HEK293 (cell line): ENCODE measurements at regions not wholly inside any gene's neighbourhood (a gene's known extent, or its start where the extent isn't known, plus 50 kb on each side); places are given as distances from the start of the nearest gene placed in this dataset.

ENCODE experiments used
- CTCF ChIA-PET: fragments of 350-600 bp; formaldehyde crosslinking; extraction: SDS; loops from one replicate; lab custom pipeline; 2021; ENCODE audit warnings: antibody characterized with exemption; lab: Yijun Ruan, JAX
- POLR2A ChIA-PET: fragments of 300-600 bp; formaldehyde crosslinking; extraction: SDS; loops from one replicate; lab custom pipeline; 2020; ENCODE audit warnings: antibody characterized with exemption, inconsistent platforms; lab: Yijun Ruan, JAX
- H3K27ac ChIP-seq: fragments of 200-500 bp; sonication (Bioruptor generic); 2 replicates; pipeline ENCODE4 v1.5.1; 2014; ENCODE audit warnings: low read depth, low read length, control low read depth, inconsistent platforms; ENCODE audit errors: extremely low read depth
- H3K36me3 ChIP-seq, 2 experiments: fragments of 200-500 bp in 1 of 2; sonication (Bioruptor generic) in 1 of 2; 1 replicate in 1 of 2; 2 replicates in 1 of 2; pipeline ENCODE4 v1.5.1; 2014 to 2017; ENCODE audit warnings: inconsistent platforms in 2 of 2, low read length in 2 of 2; ENCODE audit not compliant: control insufficient read depth in 2 of 2, insufficient read depth in 1 of 2
- H3K4me1 ChIP-seq: fragments of 200-500 bp; sonication (Bioruptor generic); 2 replicates; pipeline ENCODE4 v1.5.1; 2014; ENCODE audit warnings: mild to moderate bottlenecking, low read length, inconsistent platforms; ENCODE audit not compliant: control insufficient read depth, insufficient read depth
- H3K4me3 ChIP-seq: 2 replicates; pipeline ENCODE4 v1.5.1; 2011; ENCODE audit warnings: low read depth, mild to moderate bottlenecking, control low read depth, low read length, moderate library complexity
- H3K9me3 ChIP-seq: fragments of 200-500 bp; sonication (Bioruptor generic); 2 replicates; pipeline ENCODE4 v1.5.1; 2014; ENCODE audit warnings: low read depth, low read length, inconsistent platforms; ENCODE audit not compliant: control insufficient read depth, insufficient read depth
- IKZF3 ChIP-seq: fragments of 450-650 bp; IDR thresholded peaks from 2 replicates; pipeline ENCODE4 v1.5.0; 2018; ENCODE audit warnings: missing biosample characterization, mild to moderate bottlenecking, missing genetic modification characterization, moderate library complexity
- KLF10 ChIP-seq: fragments of 450-650 bp; IDR thresholded peaks from 2 replicates; pipeline ENCODE4 v1.5.1; 2018; ENCODE audit warnings: missing biosample characterization, mild to moderate bottlenecking, missing genetic modification characterization
- ZBTB48 ChIP-seq: fragments of 450-650 bp; formaldehyde crosslinking; IDR thresholded peaks from 2 replicates; pipeline ENCODE4 v1.5.1; 2016; ENCODE audit warnings: missing biosample characterization, missing genetic modification characterization
- ZEB2 ChIP-seq: fragments of 450-650 bp; formaldehyde crosslinking; IDR thresholded peaks from 2 replicates; pipeline ENCODE4 v1.5.1; 2016; ENCODE audit warnings: missing biosample characterization, missing genetic modification characterization
- ZNF121 ChIP-seq: fragments of 450-650 bp; formaldehyde crosslinking; IDR thresholded peaks from 2 replicates; pipeline ENCODE4 v1.5.1; 2016; ENCODE audit warnings: missing biosample characterization, missing genetic modification characterization
- ZNF133 ChIP-seq: fragments of 450-650 bp; formaldehyde crosslinking; IDR thresholded peaks from 2 replicates; pipeline ENCODE4 v1.5.1; 2016; ENCODE audit warnings: missing biosample characterization, missing genetic modification characterization
- ZNF211 ChIP-seq: fragments of 450-650 bp; formaldehyde crosslinking; IDR thresholded peaks from 2 replicates; pipeline ENCODE4 v1.5.1; 2016; ENCODE audit warnings: low read depth, missing biosample characterization, missing genetic modification characterization
- ZNF350 ChIP-seq: fragments of 450-650 bp; formaldehyde crosslinking; IDR thresholded peaks from 2 replicates; pipeline ENCODE4 v1.5.0; 2017; ENCODE audit warnings: missing biosample characterization, mild to moderate bottlenecking, missing genetic modification characterization
- ZNF366 ChIP-seq: fragments of 450-650 bp; formaldehyde crosslinking; conservative IDR thresholded peaks from 2 replicates; pipeline ENCODE4 v1.5.1; 2016; ENCODE audit warnings: missing biosample characterization, missing genetic modification characterization
- ZNF501 ChIP-seq: fragments of 450-650 bp; formaldehyde crosslinking; IDR thresholded peaks from 2 replicates; pipeline ENCODE4 v1.5.1; 2016; ENCODE audit warnings: missing biosample characterization, missing genetic modification characterization
- ZNF530 ChIP-seq: fragments of 450-650 bp; formaldehyde crosslinking; IDR thresholded peaks from 2 replicates; pipeline ENCODE4 v1.5.1; 2016; ENCODE audit warnings: low read depth, missing biosample characterization, missing genetic modification characterization
- ZNF555 ChIP-seq: fragments of 450-650 bp; formaldehyde crosslinking; conservative IDR thresholded peaks from 2 replicates; pipeline ENCODE4 v1.5.1; 2017; ENCODE audit warnings: missing biosample characterization, mild to moderate bottlenecking, missing genetic modification characterization, inconsistent platforms
- ZNF692 ChIP-seq: fragments of 450-650 bp; formaldehyde crosslinking; IDR thresholded peaks from 2 replicates; pipeline ENCODE4 v1.5.1; 2016; ENCODE audit warnings: missing biosample characterization, missing genetic modification characterization
- TF ChIP-seq, protein P1 (sequence below): fragments of 450-650 bp; formaldehyde crosslinking; IDR thresholded peaks from 2 replicates; pipeline ENCODE4 v1.5.1; 2016; ENCODE audit warnings: missing biosample characterization, missing genetic modification characterization
- TF ChIP-seq, protein P2 (sequence below): fragments of 450-650 bp; formaldehyde crosslinking; IDR thresholded peaks from 2 replicates; pipeline ENCODE4 v1.5.1; 2017; ENCODE audit warnings: missing biosample characterization, missing genetic modification characterization
- TF ChIP-seq, protein P3 (sequence below): fragments of 450-650 bp; formaldehyde crosslinking; IDR thresholded peaks from 2 replicates; pipeline ENCODE4 v1.5.1; 2016; ENCODE audit warnings: missing biosample characterization, missing genetic modification characterization
- TF ChIP-seq, protein P4 (sequence below): fragments of 450-650 bp; formaldehyde crosslinking; IDR thresholded peaks from 2 replicates; pipeline ENCODE4 v1.5.1; 2016; ENCODE audit warnings: missing biosample characterization, missing genetic modification characterization, borderline replicate concordance
- TF ChIP-seq, protein P5 (sequence below): fragments of 450-650 bp; formaldehyde crosslinking; IDR thresholded peaks from 2 replicates; pipeline ENCODE4 v1.5.1; 2016; ENCODE audit warnings: missing biosample characterization, missing genetic modification characterization
- TF ChIP-seq, protein P6 (sequence below): fragments of 450-650 bp; formaldehyde crosslinking; IDR thresholded peaks from 2 replicates; pipeline ENCODE4 v1.5.1; 2016; ENCODE audit warnings: missing biosample characterization, missing genetic modification characterization

DNA sequence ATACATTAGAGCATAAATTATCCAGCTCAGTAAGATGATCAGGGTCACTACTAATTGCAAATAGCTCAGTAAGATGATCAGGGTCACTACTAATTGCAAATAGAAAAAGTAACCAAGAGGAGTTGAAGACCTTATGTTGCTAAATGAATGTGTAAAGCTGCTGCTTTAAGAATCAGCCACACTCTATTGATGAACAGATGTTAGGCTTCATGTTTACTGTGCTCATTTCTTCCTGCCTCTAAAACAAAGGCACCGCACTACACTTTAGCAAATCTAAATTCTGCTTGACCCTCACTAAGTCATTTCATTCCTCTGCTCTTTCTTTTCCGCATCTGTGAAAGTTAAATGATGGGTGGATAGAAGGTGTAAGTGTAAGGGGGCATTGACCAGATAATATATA is 92.6 kb upstream of the PLSCR4 start:
- Histone ChIP-seq H3K4me3 (no peak overlapping the region), H3K4me1 (no peaks in the 10 kb centered on the region), H3K36me3 (no peaks in the 10 kb centered on the region), H3K27ac (no peak overlapping the region), H3K9me3 (no peaks in the 10 kb centered on the region)
- TF ChIP-seq, protein P1, sequence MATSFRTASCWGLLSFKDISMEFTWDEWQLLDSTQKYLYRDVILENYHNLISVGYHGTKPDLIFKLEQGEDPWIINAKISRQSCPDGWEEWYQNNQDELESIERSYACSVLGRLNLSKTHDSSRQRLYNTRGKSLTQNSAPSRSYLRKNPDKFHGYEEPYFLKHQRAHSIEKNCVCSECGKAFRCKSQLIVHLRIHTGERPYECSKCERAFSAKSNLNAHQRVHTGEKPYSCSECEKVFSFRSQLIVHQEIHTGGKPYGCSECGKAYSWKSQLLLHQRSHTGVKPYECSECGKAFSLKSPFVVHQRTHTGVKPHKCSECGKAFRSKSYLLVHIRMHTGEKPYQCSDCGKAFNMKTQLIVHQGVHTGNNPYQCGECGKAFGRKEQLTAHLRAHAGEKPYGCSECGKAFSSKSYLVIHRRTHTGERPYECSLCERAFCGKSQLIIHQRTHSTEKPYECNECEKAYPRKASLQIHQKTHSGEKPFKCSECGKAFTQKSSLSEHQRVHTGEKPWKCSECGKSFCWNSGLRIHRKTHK (tag by site-specific recombination): no peak
- no peak for TF ChIP-seq ZNF530
- no peak for TF ChIP-seq ZNF501 (tag by site-specific recombination)
- no peak for TF ChIP-seq ZNF350
- CTCF ChIA-PET: no interaction called here
- POLR2A ChIA-PET: no interaction called here

- CTCF ChIA-PET: interaction anchor here (0.8 to 1.0 kb wide), 2 partner anchors 16 to 153 kb away, joined by 3 read pairs; no protein-coding TSS in a partner anchor
- no peaks in the 10 kb centered on the region for H3K4me1 ChIP-seq
- POLR2A ChIA-PET: no interaction called here
Observed at GRCh38 chr3:146342989-146343388, 92.1 kb upstream of the PLSCR4 start.

More at GRCh38 chr3:146342989-146343388, 92.1 kb upstream of the PLSCR4 start:
- Histone ChIP-seq H3K9me3 (no peaks in the 10 kb centered on the region), H3K4me3 (no peak overlapping the region), H3K27ac (no peak overlapping the region), H3K36me3 (no peaks in the 10 kb centered on the region)
- TF ChIP-seq ZNF133 (tag by site-specific recombination) (no peak), ZEB2 (no peak), ZNF211 (tag by site-specific recombination) (no peak), ZNF555 (tag by site-specific recombination) (no peak), ZNF692 (tag by site-specific recombination) (no peak), KLF10 (tag by site-specific recombination) (no peak), ZNF366 (tag by site-specific recombination) (no peak), IKZF3 (tag by site-specific recombination) (no peak), ZBTB48 (tag by site-specific recombination) (no peak), ZNF501 (tag by site-specific recombination) (no peak), ZNF121 (tag by site-specific recombination) (no peak)
- TF ChIP-seq, protein P2, sequence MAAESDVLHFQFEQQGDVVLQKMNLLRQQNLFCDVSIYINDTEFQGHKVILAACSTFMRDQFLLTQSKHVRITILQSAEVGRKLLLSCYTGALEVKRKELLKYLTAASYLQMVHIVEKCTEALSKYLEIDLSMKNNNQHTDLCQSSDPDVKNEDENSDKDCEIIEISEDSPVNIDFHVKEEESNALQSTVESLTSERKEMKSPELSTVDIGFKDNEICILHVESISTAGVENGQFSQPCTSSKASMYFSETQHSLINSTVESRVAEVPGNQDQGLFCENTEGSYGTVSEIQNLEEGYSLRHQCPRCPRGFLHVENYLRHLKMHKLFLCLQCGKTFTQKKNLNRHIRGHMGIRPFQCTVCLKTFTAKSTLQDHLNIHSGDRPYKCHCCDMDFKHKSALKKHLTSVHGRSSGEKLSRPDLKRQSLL (tag by site-specific recombination): no peak
- TF ChIP-seq, protein P3, sequence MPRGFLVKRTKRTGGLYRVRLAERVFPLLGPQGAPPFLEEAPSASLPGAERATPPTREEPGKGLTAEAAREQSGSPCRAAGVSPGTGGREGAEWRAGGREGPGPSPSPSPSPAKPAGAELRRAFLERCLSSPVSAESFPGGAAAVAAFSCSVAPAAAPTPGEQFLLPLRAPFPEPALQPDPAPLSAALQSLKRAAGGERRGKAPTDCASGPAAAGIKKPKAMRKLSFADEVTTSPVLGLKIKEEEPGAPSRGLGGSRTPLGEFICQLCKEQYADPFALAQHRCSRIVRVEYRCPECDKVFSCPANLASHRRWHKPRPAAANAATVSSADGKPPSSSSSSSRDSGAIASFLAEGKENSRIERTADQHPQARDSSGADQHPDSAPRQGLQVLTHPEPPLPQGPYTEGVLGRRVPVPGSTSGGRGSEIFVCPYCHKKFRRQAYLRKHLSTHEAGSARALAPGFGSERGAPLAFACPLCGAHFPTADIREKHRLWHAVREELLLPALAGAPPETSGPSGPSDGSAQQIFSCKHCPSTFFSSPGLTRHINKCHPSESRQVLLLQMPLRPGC: no peak
- TF ChIP-seq, protein P4, sequence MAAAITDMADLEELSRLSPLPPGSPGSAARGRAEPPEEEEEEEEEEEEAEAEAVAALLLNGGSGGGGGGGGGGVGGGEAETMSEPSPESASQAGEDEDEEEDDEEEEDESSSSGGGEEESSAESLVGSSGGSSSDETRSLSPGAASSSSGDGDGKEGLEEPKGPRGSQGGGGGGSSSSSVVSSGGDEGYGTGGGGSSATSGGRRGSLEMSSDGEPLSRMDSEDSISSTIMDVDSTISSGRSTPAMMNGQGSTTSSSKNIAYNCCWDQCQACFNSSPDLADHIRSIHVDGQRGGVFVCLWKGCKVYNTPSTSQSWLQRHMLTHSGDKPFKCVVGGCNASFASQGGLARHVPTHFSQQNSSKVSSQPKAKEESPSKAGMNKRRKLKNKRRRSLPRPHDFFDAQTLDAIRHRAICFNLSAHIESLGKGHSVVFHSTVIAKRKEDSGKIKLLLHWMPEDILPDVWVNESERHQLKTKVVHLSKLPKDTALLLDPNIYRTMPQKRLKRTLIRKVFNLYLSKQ (tag by site-specific recombination): no peak
- TF ChIP-seq, protein P5, sequence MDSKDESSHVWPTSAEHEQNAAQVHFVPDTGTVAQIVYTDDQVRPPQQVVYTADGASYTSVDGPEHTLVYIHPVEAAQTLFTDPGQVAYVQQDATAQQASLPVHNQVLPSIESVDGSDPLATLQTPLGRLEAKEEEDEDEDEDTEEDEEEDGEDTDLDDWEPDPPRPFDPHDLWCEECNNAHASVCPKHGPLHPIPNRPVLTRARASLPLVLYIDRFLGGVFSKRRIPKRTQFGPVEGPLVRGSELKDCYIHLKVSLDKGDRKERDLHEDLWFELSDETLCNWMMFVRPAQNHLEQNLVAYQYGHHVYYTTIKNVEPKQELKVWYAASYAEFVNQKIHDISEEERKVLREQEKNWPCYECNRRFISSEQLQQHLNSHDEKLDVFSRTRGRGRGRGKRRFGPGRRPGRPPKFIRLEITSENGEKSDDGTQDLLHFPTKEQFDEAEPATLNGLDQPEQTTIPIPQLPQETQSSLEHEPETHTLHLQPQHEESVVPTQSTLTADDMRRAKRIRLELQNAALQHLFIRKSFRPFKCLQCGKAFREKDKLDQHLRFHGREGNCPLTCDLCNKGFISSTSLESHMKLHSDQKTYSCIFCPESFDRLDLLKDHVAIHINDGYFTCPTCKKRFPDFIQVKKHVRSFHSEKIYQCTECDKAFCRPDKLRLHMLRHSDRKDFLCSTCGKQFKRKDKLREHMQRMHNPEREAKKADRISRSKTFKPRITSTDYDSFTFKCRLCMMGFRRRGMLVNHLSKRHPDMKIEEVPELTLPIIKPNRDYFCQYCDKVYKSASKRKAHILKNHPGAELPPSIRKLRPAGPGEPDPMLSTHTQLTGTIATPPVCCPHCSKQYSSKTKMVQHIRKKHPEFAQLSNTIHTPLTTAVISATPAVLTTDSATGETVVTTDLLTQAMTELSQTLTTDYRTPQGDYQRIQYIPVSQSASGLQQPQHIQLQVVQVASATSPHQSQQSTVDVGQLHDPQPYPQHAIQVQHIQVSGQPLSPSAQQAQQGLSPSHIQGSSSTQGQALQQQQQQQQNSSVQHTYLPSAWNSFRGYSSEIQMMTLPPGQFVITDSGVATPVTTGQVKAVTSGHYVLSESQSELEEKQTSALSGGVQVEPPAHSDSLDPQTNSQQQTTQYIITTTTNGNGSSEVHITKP (tag by site-specific recombination): no peak
- TF ChIP-seq, protein P6, sequence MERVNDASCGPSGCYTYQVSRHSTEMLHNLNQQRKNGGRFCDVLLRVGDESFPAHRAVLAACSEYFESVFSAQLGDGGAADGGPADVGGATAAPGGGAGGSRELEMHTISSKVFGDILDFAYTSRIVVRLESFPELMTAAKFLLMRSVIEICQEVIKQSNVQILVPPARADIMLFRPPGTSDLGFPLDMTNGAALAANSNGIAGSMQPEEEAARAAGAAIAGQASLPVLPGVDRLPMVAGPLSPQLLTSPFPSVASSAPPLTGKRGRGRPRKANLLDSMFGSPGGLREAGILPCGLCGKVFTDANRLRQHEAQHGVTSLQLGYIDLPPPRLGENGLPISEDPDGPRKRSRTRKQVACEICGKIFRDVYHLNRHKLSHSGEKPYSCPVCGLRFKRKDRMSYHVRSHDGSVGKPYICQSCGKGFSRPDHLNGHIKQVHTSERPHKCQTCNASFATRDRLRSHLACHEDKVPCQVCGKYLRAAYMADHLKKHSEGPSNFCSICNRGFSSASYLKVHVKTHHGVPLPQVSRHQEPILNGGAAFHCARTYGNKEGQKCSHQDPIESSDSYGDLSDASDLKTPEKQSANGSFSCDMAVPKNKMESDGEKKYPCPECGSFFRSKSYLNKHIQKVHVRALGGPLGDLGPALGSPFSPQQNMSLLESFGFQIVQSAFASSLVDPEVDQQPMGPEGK (tag by site-specific recombination): no peak
